ENCODE measurements at regions not wholly inside any gene's neighbourhood (a gene's known extent, or its start where the extent isn't known, plus 50 kb on each side); places are given as distances from the start of the nearest gene placed in this dataset.
"Not testable (repeated sequence)": the region's sequence is repeated elsewhere in the genome, so short reads cannot be mapped to it uniquely, and the experiment has no call there.

DNA sequence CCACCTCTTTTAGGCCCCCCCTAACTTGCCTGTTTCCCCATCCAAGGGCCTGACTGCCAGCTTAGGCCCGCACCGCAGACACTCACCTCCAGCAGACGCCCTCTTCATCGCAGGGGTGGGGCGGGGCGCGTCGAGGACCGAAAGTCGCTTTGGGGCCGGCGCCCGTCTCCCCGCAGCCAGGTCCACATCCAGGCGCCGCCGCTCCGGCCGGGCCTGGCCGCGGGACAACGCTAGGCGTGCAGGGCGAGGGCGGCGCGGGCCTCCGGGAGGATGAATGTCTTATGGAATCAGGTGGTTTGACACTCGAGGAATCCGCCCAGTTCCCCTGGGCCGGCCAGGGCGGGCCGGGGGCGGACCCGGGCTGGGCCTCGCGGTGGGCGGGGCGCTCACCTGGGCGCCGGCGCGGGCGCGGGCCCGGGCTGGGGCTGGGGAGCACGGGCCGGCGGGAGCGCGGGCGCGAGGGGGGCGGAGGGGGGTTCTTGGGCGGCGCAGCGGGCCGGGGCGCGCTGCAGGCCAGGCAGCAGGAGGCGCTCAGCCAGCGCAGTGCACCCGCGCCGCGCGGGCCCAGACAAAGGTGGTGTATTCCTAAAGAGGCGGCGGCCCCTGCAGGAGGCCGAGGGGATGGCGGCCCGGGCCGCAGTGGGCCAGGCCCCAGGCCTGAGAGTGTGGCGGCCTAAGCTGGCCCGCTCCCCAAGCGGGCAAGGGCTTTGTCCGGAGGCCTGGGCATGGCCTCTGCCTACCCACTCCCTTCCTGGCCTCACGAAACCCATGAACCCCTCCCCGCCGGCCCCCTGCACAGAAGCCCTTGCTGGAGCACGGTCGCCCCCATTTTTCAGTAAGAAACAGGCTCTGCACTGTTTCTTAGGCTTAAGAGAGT lies 177.6 kb downstream of the IGLL1 start:
- intact Hi-C loops (cut with DNase I), result loop anchor here (10.0 kb wide), 1 partner anchor 122 kb away; no protein-coding TSS in a partner anchor

DNA sequence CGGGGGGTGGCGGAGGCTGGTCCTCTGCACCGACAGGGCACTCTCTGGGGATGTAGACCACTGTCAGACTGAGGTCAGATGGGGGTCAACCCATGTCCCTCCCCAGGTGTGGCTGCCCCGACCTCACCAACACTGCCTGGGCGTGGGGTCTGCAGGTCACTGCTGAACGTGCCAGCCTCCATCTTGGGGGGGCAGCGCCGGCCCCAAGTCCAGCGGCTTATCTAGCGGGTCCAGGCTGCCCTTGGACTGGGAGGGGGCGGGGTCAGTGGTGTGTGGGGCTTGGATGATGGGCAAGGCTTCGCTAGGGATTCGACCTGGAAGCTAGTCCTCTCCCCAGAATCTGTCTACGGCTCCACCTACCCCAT lies 178.2 kb downstream of the IGLL1 start:
- intact Hi-C loops (cut with DNase I), result loop anchor here (10.0 kb wide), 1 partner anchor 123 kb away; no protein-coding TSS in a partner anchor

More for the DNA sequence above, 177.6 kb downstream of the IGLL1 start:
- DNase-seq, result peak; percentile 25 to 82 (median 64)

DNA sequence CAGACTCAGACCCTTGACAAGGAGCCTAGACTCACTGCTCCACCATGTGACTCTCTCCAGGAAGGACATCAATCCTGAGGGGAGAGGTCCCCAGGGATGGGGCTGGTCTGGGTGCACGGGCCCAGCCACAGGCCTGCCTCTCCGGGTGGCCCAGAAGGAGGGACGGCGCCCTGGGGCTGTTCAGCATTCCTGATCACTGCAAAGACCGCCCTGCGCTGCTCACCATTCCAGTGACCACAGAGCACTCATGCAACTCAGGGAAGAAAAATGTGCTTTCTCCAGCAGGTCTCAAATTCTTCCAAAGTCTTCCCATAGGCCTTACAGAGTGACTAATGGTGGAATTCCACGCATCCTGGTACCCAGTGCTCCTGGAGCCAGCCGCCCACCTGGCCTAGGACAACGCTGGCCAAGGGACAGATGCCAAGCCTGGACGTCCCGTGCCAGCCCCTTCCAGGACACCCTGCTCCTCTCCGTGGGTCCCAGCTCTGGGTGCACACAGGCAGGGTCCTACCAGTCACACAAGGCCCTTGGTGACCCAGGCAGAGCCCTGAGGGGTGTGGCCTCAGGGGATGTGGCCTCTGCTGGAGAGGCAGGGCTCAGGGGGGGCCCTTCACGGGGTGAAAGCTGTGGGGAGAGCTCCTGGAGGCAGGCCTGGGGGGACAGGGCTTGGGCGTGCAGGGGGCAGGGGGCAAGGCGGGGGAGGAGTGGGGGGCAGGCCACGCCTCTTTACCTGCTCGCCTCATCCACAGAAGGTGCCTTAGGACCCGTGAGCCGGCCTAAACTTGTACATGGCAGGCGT lies 178.8 kb downstream of the IGLL1 start:
- intact Hi-C loops (cut with DNase I), result loop anchor here (10.0 kb wide), 1 partner anchor 123 kb away; no protein-coding TSS in a partner anchor
- DNase-seq, result peak in 2 of 42 donors; percentile 32 to 39

More for the DNA sequence above, 178.2 kb downstream of the IGLL1 start:
- DNase-seq, result peak in 2 of 42 donors; percentile 25 to 34

DNA sequence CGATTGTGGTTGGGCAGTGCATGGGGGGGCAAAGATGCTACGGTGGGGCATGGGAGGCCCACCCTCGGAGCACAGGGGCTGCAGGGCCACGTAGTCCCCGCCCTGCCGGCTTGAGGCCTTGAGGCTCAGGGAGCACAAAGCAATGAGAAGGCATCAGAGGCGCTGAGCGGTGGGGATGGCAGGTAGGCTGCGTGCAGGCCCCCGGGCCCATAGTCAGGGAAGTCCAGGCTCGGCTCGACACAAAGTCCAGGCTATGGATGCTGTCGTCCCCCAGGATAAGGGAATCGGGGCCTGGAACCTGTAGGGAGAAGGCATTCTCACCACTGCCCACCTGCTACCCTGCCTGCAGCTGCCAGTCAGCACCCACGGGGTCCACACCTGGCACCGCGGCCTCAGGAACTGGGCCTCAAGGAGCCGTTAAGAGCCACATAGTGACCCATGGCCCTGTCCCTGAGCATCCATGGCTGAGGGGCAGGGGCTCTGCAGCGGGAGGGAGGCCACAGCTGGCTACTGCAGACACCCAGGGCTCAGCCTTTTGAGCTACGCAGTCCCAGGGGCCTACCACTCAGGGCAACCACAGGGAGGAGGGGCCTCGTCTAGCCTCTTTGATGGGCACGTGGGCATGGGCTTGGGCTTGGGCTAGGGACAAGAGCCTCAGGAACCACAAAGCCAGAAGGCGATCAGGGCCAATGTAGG lies 179.7 kb downstream of the IGLL1 start:
- DNase-seq, result peak in 2 of 42 donors; percentile 22 to 34
- intact Hi-C loops (cut with DNase I), result loop anchor here (10.0 kb wide), 1 partner anchor 124 kb away; no protein-coding TSS in a partner anchor

DNA sequence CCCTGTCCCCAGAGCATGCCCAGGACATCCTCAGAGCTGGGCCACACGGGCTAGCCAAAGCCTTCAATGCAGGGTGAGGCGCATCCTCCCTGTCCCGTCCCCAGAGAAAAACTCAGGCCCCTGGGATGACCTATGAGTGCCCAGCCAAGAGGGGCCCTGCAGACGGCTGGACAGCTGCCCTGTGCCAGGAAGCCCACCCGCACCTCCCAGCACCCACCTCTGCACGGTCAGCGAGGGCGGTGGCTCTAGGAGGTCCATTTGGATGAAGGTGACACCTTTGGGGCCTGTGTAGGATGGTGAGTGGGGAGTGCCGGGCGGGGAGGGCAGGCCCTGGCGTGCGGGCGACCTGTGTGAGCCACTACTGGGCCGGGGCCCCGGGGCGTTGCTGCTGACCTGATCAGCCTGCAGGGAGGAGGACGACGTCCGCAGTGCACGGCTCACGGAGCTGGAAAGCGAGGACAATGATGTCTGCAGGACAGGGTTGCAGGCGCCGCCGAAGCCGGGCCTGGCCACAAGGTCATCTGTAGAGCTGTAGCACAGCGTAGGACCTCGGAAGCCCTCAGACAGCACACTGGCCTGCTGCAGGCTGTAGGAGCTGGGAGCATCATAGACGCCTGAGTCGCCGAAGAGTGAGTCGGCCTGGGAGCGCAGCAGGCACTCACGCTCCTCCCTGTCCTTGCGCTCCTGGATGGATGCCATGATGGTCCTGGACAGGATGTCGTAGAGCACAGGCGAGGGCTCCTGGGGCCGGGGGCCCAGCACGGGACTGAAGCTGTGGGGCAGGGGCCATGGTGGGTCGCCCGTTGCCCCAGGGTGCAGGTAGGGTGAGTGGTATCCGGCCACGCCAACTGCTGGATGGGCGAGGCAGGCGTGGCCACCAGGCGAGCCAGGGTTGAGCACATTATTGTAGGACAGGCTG lies 180.5 kb downstream of the IGLL1 start:
- DNase-seq, result peak in 1 of 42 donors; percentile 30

DNA sequence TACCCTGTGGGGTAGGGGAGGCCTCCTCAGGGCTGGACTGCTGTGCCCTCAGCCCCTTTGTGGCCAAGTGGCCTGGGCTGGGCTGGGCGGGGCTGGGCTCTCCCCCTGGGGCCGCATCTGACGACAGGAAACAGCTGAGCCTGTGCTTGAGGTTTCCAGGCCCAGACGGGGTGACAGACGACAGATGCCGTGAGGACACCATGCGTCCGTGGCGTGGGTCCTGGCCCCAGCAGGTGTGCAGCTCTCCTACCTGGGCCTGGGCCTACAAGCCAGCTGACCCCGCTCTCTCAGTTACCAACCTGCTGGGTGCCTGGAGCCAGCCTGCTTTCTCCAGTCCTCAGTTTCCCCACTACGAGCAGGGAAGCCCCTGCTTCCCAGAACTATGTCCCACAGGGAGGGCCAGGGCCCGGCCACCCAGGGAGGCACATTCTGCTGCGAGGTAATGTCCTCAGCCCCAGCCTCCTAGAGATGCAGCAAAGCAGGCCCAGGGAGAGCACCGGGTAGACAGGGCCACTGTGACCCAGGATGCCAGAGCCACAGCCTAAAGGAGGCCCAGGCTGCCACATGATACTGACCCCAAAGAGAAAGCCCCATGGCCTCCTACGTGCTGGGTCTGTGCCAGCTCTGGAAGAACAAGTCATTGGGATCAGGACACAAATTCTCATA lies 181.3 kb downstream of the IGLL1 start:
- DNase-seq, result peak in 1 of 42 donors; percentile 14
- intact Hi-C loops (cut with DNase I), result no loop called here

More for the DNA sequence above, 180.5 kb downstream of the IGLL1 start:
- intact Hi-C loops (cut with DNase I), result loop anchor here (10.0 kb wide), 1 partner anchor 125 kb away; no protein-coding TSS in a partner anchor

DNA sequence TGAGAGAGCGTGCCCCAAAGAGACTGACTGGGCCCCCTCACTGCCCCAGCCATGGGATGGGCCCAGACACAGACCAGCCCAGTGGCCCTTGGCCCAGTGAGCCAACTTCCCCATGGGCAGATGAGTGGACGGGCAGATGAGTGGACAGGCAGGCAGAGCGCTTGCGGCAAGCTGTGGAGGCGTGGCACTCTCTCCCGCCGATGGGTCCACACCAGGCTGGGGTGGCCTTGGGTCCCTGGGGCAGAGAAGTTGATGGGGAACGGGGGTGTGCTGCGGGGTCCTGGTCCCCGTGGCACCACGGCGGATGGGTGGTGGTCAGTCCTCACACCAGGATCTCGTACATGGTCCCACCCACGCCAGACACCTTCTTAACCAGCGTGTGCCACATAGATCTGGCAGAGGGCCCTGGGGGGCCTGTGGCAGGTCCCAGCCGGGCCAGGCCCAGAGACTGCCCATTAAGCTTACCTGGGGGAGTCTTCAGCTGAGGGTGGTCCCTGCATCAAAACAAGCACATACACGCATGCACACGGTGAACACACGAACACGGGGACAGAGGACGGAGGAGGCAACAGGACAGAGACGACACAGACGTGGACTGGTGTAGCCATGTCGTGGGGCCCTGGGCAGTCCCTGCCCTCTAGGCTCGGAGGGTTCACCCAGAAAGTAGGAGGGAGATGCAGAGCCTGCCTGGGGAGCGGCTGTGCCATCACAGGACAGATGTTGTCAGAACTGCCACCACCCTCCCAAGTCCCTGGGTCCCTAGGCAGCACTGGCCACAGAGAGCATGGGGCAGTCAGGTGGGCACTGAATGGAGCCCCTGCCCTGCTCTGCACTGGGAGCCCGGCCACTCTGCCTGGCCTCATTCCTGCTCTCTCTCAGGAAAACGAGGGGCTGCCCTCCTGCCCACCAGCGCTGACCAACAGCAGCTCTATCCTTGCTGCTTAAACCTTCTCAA lies 182.2 kb downstream of the IGLL1 start:
- intact Hi-C loops (cut with DNase I), result no loop called here
- DNase-seq, result peak in 2 of 42 donors; percentile 14 to 27

DNA sequence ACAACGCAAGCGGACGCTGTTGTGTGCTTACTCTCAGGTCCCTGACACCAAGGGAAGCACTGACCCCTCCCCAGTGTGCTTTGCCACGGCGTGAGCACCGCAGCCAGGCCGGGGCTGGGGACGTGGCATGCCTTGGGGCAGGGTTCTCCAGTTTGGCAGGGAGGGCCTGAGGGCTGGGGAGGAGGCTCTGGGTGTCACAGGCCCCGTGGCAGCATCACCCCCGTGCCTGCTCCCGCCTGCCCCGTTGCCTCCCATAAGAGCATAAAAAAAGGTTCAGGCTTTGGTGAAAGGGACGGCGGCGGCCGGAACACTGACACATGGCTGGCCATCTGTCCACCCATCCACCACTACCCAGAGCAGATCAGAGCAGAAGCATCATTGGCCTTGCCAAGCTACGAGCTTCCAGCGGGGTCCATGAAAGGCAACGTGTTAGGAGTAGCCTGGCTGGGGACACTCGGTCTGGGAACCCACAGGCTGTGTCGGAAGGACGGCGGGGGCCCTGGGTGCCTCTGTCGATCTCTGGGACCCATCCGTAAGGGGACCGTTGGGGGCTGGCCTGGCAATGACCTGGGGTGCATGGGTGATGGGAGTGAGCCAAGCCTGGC lies 183.0 kb downstream of the IGLL1 start:
- DNase-seq, result peak in 2 of 42 donors; percentile 15 to 33
- intact Hi-C loops (cut with DNase I), result no loop called here

DNA sequence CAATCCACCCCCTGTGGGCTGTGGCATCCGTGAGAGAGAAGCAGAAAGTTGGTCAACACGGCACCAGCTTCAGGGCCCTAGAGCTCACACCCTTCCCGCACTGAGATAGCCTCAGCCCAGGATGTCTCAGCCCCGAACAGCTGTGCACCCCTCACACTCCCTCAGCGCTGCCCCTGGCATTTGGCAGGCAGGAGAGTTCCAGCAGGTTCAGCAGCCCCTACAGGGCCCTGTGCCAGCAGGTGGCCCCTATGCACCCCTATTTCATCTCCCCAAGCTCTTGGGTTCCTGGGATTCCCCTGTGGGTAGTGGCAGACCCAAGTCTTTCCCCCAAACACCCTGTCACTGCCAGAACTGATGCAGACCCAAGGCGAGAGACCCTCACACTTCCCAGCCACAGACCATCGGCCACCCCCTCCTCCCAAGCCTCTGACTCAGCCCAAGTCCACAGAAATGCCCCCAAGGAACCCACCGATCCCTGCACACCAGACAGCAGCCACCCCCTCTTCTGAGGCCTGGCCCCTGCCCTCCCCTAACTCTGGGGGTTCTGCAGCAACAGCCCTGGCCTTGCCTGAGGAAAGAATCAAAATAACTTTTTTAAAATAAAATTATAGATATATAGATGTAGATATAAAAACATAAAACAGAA lies 183.6 kb downstream of the IGLL1 start:
- intact Hi-C loops (cut with DNase I), result no loop called here
- peak in 2 of 42 donors; percentile 15 to 24 for DNase-seq

DNA sequence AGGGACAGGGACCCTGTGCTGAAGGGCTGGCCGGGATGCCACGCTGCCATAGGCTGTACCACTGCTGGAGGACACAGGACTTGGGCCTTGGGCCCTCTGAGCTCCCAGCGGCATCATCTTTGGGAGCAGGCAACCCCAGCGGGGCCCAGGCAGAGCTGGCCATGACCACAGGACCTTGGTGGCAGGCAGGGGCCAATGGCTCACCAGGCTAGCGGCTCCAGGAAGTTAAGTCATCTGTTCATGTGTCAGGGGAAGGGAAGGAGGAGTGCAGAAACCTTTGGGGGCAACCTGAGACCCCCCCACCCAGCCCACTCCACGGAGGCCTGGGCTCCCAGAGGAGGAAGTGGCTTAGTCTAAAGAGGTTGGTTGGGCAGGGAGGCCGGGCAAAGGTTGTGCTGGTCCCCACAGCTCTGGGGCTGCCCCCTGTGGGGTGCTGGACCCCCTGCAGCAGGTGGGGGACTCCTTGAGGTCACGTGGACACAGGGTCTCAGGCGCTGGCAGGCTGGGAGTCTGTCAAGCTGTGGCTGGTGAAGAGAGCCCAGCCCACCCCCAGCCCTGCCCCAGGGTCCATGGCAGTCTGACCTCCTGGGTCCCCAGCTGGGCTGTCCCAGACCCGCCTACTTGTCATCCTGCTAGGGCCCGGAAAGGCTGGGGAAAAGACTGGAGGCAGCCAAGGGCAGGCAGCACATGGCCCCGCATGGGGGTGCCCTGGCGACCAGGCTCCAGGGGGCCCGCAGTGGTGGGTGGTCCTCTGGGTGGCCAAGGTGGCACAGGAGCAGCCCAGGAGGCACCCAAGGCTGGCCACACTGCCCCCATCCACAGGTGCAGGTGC lies 184.3 kb downstream of the IGLL1 start:
- intact Hi-C loops (cut with DNase I), result no loop called here
- DNase-seq, result peak in 3 of 42 donors; percentile 11 to 24 (median 19)

DNA sequence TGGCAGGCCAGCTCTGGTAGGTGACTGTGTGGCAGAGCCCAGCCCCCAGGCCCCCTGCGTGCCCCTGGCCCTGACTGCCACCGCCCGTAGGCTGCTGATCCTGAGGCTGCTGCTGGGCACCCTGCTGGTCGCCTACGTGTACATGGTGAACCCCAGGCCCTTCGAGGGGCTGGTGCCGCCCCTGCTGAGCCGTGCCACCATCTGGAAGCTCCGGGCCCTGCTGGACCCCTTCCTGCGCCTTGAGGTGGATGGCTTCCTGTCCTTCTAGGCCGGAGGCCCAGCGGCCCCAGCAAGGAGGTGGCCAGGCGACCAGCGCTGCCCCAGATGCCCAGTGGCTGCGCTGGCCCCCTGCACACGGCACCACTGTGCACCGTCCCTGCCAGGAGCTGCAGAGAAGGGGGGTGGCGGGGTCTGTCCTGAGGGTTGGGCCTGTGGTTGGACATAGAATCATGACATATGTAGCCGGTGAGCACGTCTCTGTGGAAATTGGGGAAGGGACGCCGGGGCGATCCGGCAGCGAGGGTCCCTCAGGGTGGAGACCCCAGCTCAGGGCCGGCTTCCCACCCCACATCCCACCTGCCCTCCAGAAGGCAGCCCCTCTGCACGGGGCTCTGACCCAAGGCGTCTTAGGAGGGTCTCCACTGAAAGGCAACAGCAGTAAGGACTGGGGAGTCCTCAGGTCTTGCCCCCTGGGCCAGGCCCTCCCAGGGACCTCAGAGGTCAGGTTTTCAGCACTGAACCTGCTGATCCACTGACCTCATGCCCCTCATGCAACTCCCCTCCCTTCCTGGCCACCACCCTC lies 185.4 kb downstream of the IGLL1 start:
- intact Hi-C loops (cut with DNase I), result no loop called here

DNA sequence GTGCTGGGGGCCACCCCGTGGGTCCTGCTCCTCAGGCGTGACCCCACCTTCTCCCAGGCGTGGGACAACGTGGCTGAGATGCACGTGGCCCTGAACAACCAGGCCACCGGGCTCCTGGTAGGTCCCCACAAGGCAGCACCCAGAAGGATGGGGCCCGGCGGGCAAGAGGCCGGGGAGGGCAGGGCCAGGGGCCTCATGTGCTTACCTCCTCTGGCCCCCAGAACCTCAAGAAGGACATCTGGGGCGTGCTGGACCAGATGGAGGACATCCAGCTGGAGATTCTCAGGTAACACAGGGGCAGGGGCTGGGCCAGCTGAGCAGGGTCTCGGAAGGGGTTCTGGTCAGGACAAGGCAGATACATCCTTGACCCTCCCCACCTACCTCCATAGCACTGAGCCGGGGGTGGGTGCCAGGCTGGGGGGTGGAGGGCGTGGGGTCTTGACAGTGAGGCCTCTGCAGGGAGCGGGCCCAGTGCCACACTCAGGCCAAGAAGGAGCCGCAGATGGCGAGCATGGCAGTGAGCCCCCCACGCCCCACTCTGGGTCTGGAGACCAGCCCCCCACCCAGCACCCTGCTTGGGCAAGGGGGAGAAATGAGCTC lies 186.3 kb downstream of the IGLL1 start:
- DNase-seq, result peak in 3 of 42 donors; percentile 7 to 32 (median 9)

More for the DNA sequence above, 185.4 kb downstream of the IGLL1 start:
- DNase-seq, result peak in 1 of 42 donors; percentile 13

DNA sequence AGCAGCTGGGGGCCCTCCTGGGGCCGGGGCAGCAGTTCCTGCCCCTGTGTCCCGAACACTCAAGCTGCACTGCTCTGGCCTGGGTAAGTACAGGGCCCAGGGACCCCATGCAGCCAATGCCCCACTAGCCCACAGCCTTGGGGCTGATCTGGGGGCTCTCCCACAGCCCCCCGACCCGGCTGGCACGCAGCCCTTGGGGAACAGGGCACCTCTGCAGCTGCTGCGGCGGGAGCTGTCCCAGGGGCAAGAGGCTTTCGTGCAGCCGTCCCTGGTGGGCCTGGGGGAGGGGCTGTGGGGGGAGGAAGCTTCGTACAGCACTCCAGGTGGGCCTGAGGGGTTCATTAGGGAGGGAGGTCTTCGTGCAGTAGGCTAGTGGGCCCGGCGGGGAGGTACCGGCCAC lies 186.9 kb downstream of the IGLL1 start:
- intact Hi-C loops (cut with DNase I); DNase-seq: not testable (repeated sequence)

More for the DNA sequence above, 186.3 kb downstream of the IGLL1 start:
- intact Hi-C loops (cut with DNase I), result no loop called here

All from head of caudate nucleus (tissue), 42 donors.